ENCODE measurements at regions not wholly inside any gene's neighbourhood (a gene's known extent, or its start where the extent isn't known, plus 50 kb on each side); places are given as distances from the start of the nearest gene placed in this dataset.

GRCh38 chr4:123455360-123455759, 58.8 kb downstream of the SPRY1 start:
- Histone ChIP-seq H3K27me3 (ENCODE audit: control insufficient read depth in 1 of 2, insufficient read depth in 2 of 2, low read length in 2 of 2) (no peaks in the 10 kb centered on the region), H3K4me1 (ENCODE audit: control insufficient read depth in 2 of 2, insufficient read depth in 2 of 2, low read length in 1 of 2) (no peaks in the 10 kb centered on the region), H3K36me3 (ENCODE audit: control insufficient read depth in 2 of 2, insufficient read depth in 2 of 2, low read length in 1 of 2) (no peaks in the 10 kb centered on the region), H3K4me3 (ENCODE audit: low read depth in 1 of 2, low read length in 2 of 2) (no peak overlapping the region), H3K9me3 (ENCODE audit: control insufficient read depth in 2 of 2, insufficient read depth in 1 of 2, low read depth in 1 of 2, low read length in 1 of 2) (no peaks in the 10 kb centered on the region), H3K27ac (ENCODE audit: low read depth in 2 of 2, low read length in 1 of 2) (no peak overlapping the region)
- 83 to 91% methylated on average over 2 of the region's 2 CpGs for WGBS, 2 donors

DNA sequence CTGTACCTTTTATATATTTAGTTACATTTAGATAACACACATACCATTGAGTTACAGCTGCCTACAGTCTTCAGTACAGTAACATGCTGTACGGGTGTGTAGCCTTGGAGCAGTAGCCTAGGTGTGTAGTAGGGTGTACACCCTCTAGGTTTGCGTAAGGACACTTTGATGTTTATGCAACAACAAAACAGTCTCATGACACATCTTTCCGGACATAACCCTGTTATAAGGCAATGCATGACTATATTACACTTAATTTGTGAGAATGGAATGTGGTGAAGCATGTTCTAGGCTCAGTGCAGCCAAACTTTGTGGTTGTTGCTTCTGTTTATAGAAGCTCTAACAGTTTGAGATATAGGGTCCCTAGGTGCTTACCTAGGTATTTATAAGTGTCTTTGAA, 65.4 kb downstream of the SPRY1 start:
- H3K36me3 ChIP-seq (ENCODE audit: control insufficient read depth in 2 of 2, insufficient read depth in 2 of 2, low read length in 1 of 2) = no peaks in the 10 kb centered on the region
- H3K4me1 ChIP-seq (ENCODE audit: control insufficient read depth in 2 of 2, insufficient read depth in 2 of 2, low read length in 1 of 2) = no peaks in the 10 kb centered on the region
- H3K27me3 ChIP-seq (ENCODE audit: control insufficient read depth in 1 of 2, insufficient read depth in 2 of 2, low read length in 2 of 2) = no peaks in the 10 kb centered on the region
- 68 to 76% methylated on average over 3 of the region's 3 CpGs for WGBS, 2 donors
- no peak overlapping the region for H3K4me3 ChIP-seq (ENCODE audit: low read depth in 1 of 2, low read length in 2 of 2)
- H3K27ac ChIP-seq (ENCODE audit: low read depth in 2 of 2, low read length in 1 of 2) = peak overlapping the region in 1 of 2 donors; percentile 39
- H3K9me3 ChIP-seq (ENCODE audit: control insufficient read depth in 2 of 2, insufficient read depth in 1 of 2, low read depth in 1 of 2, low read length in 1 of 2) = no peaks in the 10 kb centered on the region

- no peaks in the 10 kb centered on the region for H3K27me3 ChIP-seq (ENCODE audit: control insufficient read depth in 1 of 2, insufficient read depth in 2 of 2, low read length in 2 of 2)
- no peaks in the 10 kb centered on the region for H3K4me1 ChIP-seq (ENCODE audit: control insufficient read depth in 2 of 2, insufficient read depth in 2 of 2, low read length in 1 of 2)
- H3K27ac ChIP-seq (ENCODE audit: low read depth in 2 of 2, low read length in 1 of 2) = no peak overlapping the region
- H3K9me3 ChIP-seq (ENCODE audit: control insufficient read depth in 2 of 2, insufficient read depth in 1 of 2, low read depth in 1 of 2, low read length in 1 of 2) = no peaks in the 10 kb centered on the region
- H3K4me3 ChIP-seq (ENCODE audit: low read depth in 1 of 2, low read length in 2 of 2) = no peak overlapping the region
- 60 to 66% methylated on average over 3 of the region's 3 CpGs for WGBS, 2 donors
- H3K36me3 ChIP-seq (ENCODE audit: control insufficient read depth in 2 of 2, insufficient read depth in 2 of 2, low read length in 1 of 2) = no peaks in the 10 kb centered on the region
Observed at GRCh38 chr4:123463869-123464268, 67.3 kb downstream of the SPRY1 start.

DNA sequence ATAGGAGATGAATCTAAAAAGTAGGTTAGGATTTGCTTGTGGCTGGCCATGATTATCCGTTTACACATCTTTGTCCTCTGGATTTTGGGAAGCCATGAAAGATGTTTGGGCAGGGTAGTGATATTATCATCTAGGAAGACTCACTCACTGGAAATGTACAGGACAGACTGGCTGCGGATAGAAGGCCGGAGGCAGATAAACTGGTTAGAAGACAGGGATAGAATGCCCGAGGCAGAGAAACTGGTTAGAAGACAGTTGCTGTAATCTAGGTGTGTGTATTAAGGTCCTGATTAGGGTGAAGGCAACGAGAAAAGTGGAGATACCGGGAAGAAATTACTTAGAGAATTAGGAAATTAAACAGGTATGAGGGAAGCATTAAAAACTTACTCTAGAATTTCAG, 68.8 kb downstream of the SPRY1 start:
- H3K27me3 ChIP-seq (ENCODE audit: control insufficient read depth in 1 of 2, insufficient read depth in 2 of 2, low read length in 2 of 2) = no peaks in the 10 kb centered on the region
- H3K9me3 ChIP-seq (ENCODE audit: control insufficient read depth in 2 of 2, insufficient read depth in 1 of 2, low read depth in 1 of 2, low read length in 1 of 2) = no peaks in the 10 kb centered on the region
- WGBS, 2 donors = 81 to 82% methylated on average over 6 of the region's 6 CpGs
- H3K4me1 ChIP-seq (ENCODE audit: control insufficient read depth in 2 of 2, insufficient read depth in 2 of 2, low read length in 1 of 2) = no peaks in the 10 kb centered on the region
- H3K36me3 ChIP-seq (ENCODE audit: control insufficient read depth in 2 of 2, insufficient read depth in 2 of 2, low read length in 1 of 2) = no peaks in the 10 kb centered on the region
- H3K4me3 ChIP-seq (ENCODE audit: low read depth in 1 of 2, low read length in 2 of 2) = no peak overlapping the region
- no peak overlapping the region for H3K27ac ChIP-seq (ENCODE audit: low read depth in 2 of 2, low read length in 1 of 2)

GRCh38 chr4:123466080-123466785, 69.6 kb downstream of the SPRY1 start:
- 87 to 94% methylated on average over 3 of the region's 3 CpGs for WGBS, 2 donors
- Histone ChIP-seq H3K27me3 (ENCODE audit: control insufficient read depth in 1 of 2, insufficient read depth in 2 of 2, low read length in 2 of 2) (no peaks in the 10 kb centered on the region), H3K9me3 (ENCODE audit: control insufficient read depth in 2 of 2, insufficient read depth in 1 of 2, low read depth in 1 of 2, low read length in 1 of 2) (no peaks in the 10 kb centered on the region), H3K36me3 (ENCODE audit: control insufficient read depth in 2 of 2, insufficient read depth in 2 of 2, low read length in 1 of 2) (no peaks in the 10 kb centered on the region), H3K4me1 (ENCODE audit: control insufficient read depth in 2 of 2, insufficient read depth in 2 of 2, low read length in 1 of 2) (no peaks in the 10 kb centered on the region), H3K4me3 (ENCODE audit: low read depth in 1 of 2, low read length in 2 of 2) (no peak overlapping the region), H3K27ac (ENCODE audit: low read depth in 2 of 2, low read length in 1 of 2) (no peak overlapping the region)

GRCh38 chr4:123468479-123469031, 72.0 kb downstream of the SPRY1 start:
- no peak overlapping the region for H3K27ac ChIP-seq (ENCODE audit: low read depth in 2 of 2, low read length in 1 of 2)
- H3K36me3 ChIP-seq (ENCODE audit: control insufficient read depth in 2 of 2, insufficient read depth in 2 of 2, low read length in 1 of 2) = no peaks in the 10 kb centered on the region
- no peaks in the 10 kb centered on the region for H3K27me3 ChIP-seq (ENCODE audit: control insufficient read depth in 1 of 2, insufficient read depth in 2 of 2, low read length in 2 of 2)
- H3K9me3 ChIP-seq (ENCODE audit: control insufficient read depth in 2 of 2, insufficient read depth in 1 of 2, low read depth in 1 of 2, low read length in 1 of 2) = no peaks in the 10 kb centered on the region
- no peak overlapping the region for H3K4me3 ChIP-seq (ENCODE audit: low read depth in 1 of 2, low read length in 2 of 2)
- 51 to 64% methylated on average over 2 of the region's 2 CpGs for WGBS, 2 donors
- H3K4me1 ChIP-seq (ENCODE audit: control insufficient read depth in 2 of 2, insufficient read depth in 2 of 2, low read length in 1 of 2) = no peaks in the 10 kb centered on the region

DNA sequence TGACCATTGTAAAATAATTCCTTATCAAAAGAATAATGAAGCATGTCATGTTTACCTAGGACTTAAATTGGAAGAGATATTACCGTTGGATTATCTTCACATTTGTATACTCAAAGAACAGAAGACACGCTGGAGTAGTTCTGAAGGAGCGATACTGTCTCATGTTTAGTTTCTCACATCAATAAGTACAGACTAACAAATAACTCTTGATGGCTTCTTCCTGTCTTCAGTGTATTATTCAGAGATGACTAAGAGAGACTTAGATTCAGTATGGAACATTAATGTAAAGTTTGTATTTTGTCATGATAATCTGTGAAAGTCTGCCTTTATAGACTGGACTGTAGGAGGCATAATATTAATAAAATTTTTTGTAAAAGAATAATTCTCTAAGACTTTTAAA, 72.7 kb downstream of the SPRY1 start:
- Histone ChIP-seq H3K4me1 (ENCODE audit: control insufficient read depth in 2 of 2, insufficient read depth in 2 of 2, low read length in 1 of 2) (no peaks in the 10 kb centered on the region), H3K9me3 (ENCODE audit: control insufficient read depth in 2 of 2, insufficient read depth in 1 of 2, low read depth in 1 of 2, low read length in 1 of 2) (no peaks in the 10 kb centered on the region), H3K4me3 (ENCODE audit: low read depth in 1 of 2, low read length in 2 of 2) (no peak overlapping the region), H3K27me3 (ENCODE audit: control insufficient read depth in 1 of 2, insufficient read depth in 2 of 2, low read length in 2 of 2) (no peaks in the 10 kb centered on the region), H3K36me3 (ENCODE audit: control insufficient read depth in 2 of 2, insufficient read depth in 2 of 2, low read length in 1 of 2) (no peaks in the 10 kb centered on the region), H3K27ac (ENCODE audit: low read depth in 2 of 2, low read length in 1 of 2) (no peak overlapping the region)
- WGBS, 2 donors = 60 to 74% methylated on average over 3 of the region's 3 CpGs

GRCh38 chr4:123469696-123470095, 73.1 kb downstream of the SPRY1 start:
- no peaks in the 10 kb centered on the region for H3K27me3 ChIP-seq (ENCODE audit: control insufficient read depth in 1 of 2, insufficient read depth in 2 of 2, low read length in 2 of 2)
- H3K9me3 ChIP-seq (ENCODE audit: control insufficient read depth in 2 of 2, insufficient read depth in 1 of 2, low read depth in 1 of 2, low read length in 1 of 2) = no peaks in the 10 kb centered on the region
- H3K4me1 ChIP-seq (ENCODE audit: control insufficient read depth in 2 of 2, insufficient read depth in 2 of 2, low read length in 1 of 2) = no peaks in the 10 kb centered on the region
- 90 to 99% methylated on average over 2 of the region's 2 CpGs for WGBS, 2 donors
- H3K4me3 ChIP-seq (ENCODE audit: low read depth in 1 of 2, low read length in 2 of 2) = no peak overlapping the region
- H3K36me3 ChIP-seq (ENCODE audit: control insufficient read depth in 2 of 2, insufficient read depth in 2 of 2, low read length in 1 of 2) = no peaks in the 10 kb centered on the region
- no peak overlapping the region for H3K27ac ChIP-seq (ENCODE audit: low read depth in 2 of 2, low read length in 1 of 2)

GRCh38 chr4:123470640-123471039, 74.0 kb downstream of the SPRY1 start:
- Histone ChIP-seq H3K27me3 (ENCODE audit: control insufficient read depth in 1 of 2, insufficient read depth in 2 of 2, low read length in 2 of 2) (no peaks in the 10 kb centered on the region), H3K4me3 (ENCODE audit: low read depth in 1 of 2, low read length in 2 of 2) (no peak overlapping the region), H3K4me1 (ENCODE audit: control insufficient read depth in 2 of 2, insufficient read depth in 2 of 2, low read length in 1 of 2) (no peaks in the 10 kb centered on the region), H3K9me3 (ENCODE audit: control insufficient read depth in 2 of 2, insufficient read depth in 1 of 2, low read depth in 1 of 2, low read length in 1 of 2) (no peaks in the 10 kb centered on the region), H3K27ac (ENCODE audit: low read depth in 2 of 2, low read length in 1 of 2) (no peak overlapping the region), H3K36me3 (ENCODE audit: control insufficient read depth in 2 of 2, insufficient read depth in 2 of 2, low read length in 1 of 2) (no peaks in the 10 kb centered on the region)
- WGBS, 2 donors = 87 to 94% methylated on average over 2 of the region's 2 CpGs
